SH-SY5Y (cell line): ENCODE measurements at regions not wholly inside any gene's neighbourhood (a gene's known extent, or its start where the extent isn't known, plus 50 kb on each side); places are given as distances from the start of the nearest gene placed in this dataset.

ENCODE experiments used
- GATA2 ChIP-seq: IDR thresholded peaks from 2 replicates; pipeline ENCODE4 v1.6.1; 2011; ENCODE audit warnings: mild to moderate bottlenecking, low read depth, low read length
- GATA3 ChIP-seq: IDR thresholded peaks from 2 replicates; pipeline ENCODE4 v1.6.1; 2011; ENCODE audit warnings: low read depth, mild to moderate bottlenecking, low read length, moderate library complexity

DNA sequence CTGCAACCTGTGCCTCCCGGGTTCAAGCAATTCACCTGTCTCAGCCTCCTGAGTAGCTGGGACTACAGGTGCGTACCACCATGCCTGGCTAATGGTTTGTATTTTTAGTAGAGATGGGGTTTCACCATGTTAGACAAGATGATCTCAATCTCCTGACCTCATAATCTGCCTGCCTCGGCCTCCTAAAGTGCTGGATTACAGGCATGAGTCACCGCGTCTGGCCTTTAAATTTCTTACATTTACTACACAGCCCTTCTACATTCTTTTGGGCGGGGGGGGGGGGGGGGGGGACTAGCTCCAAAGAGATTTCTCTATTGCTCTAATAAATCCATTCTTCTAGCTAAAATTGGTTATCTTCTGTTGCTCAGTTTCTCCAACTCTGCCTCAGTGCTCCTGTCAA lies 964.9 kb upstream of the ACVR2A start:
- TF ChIP-seq GATA2 (no peak), GATA3 (no peak)
